GM18868 (cell line): ENCODE measurements at regions not wholly inside any gene's neighbourhood (a gene's known extent, or its start where the extent isn't known, plus 50 kb on each side); places are given as distances from the start of the nearest gene placed in this dataset.
"Not testable (repeated sequence)": the region's sequence is repeated elsewhere in the genome, so short reads cannot be mapped to it uniquely, and the experiment has no call there.

ENCODE experiments used
- ATAC-seq: cut with Tn5 transposase; IDR thresholded peaks from one replicate; pipeline ENCODE4 v1.9.1; 2021; ENCODE audit warnings: mild to moderate bottlenecking, moderate library complexity; ENCODE audit not compliant: unreplicated experiment

GRCh38 chr13:63236667-63237396, 1821.2 kb upstream of the PCDH20 start:
- ATAC-seq = not testable (repeated sequence)

- not testable (repeated sequence) for ATAC-seq
Measured at GRCh38 chr13:63218596-63218995, 1802.9 kb upstream of the PCDH20 start.

DNA sequence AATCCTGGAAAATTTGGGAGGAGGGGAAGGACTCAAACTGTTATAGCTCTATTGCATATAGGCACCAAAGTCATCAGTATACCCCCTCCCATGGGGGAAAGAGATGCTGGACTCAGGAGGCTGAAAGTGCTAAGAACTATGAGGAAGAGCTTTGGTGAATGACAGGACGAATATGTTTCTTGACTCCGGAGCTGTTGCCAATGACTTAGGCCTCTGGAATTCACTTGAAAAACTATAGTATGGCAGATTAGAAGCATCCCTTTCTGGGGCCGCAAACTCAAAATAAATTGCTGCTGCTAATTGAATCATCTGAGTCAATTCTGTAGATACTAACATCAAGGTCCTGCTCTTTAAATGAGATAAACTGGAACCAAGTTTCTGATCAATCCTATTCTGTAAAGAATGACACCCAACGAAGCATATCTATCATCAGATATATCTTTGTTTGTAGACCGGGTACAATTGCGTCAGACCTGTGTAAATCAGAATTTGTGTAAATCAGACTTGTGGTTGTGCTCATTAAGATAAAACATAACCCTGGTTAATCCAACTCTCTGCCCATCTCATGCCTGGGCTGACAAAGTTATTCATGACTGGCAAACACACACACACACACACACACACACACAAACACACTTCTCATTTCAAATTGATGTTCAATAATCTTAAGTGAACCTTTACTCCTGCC, 1793.8 kb upstream of the PCDH20 start:
- ATAC-seq = no peak

DNA sequence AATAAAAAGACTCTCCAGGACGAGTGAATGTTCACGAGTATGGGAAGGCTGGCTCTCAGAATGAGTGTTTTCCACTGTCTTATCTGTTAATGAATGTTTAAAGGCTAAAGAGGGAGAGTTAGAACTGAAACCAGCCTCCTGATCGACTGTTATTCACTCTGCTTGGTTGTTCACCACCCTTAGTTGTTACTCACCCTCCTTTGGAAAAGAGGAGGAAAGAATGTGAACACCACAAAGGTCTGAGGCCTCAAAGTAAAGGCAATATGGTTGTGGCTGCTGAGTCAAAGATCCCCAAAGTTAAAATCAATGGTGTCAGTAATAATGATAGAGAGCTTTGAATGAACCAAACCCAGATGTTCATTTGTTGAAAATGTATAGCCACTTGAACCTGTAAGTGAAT, 1793.2 kb upstream of the PCDH20 start:
- no peak for ATAC-seq

- no peak for ATAC-seq
Measured at GRCh38 chr13:63206461-63206860, 1790.8 kb upstream of the PCDH20 start.

DNA sequence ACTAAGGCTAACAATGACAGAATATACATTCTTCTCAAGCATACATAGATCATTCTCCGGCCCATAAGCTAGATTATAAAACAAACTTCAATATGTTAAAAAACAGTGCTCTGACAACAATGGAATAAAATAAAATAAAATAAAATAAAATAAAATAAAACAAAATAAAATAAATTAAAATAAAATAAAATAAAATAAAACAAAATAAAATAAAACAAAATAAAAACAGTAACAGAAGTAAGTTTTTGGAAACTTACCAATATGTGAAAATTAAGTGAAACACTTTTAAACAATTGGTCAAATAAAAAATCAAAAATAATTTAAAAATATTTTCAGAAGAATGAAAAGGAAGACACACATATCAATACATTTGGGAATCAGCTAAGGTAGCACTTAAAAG, 1785.8 kb upstream of the PCDH20 start:
- no peak for ATAC-seq

DNA sequence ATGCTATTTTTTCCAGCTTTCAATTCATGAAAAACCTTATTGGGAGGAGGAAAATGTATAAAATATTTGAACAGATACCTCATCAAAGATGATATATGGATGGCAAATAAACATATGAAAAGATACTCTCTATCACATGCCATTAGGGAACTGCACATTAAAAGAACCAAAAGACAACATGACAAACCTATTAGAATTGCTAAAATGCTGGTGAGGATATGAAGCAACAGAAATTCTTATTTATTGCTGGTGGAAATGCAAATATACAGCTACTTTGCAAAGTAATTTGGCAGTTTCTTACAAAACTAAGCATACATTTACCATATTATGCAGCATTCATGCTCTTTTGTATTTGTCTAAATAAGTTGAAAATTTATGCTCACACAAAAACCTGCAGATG, 1783.9 kb upstream of the PCDH20 start:
- ATAC-seq = no peak

DNA sequence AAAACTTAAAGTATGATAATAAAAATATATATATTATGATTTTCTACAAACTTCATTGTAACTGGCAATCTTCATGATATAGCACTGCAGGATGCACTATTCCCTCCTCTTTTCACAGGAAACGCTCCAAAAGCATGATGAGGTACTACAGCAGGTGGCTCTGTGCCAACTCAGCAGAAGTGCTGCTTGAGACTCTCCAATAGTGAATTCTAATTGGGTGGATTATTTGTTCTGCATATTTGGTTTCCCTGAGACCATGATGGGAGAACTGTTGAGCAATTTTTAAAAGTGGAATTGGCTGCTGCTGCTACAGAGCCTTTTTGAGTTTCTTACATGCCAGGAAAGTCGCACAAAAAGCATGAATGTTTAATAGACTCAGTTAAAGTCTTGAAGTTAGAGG, 1782.4 kb upstream of the PCDH20 start:
- ATAC-seq = no peak

DNA sequence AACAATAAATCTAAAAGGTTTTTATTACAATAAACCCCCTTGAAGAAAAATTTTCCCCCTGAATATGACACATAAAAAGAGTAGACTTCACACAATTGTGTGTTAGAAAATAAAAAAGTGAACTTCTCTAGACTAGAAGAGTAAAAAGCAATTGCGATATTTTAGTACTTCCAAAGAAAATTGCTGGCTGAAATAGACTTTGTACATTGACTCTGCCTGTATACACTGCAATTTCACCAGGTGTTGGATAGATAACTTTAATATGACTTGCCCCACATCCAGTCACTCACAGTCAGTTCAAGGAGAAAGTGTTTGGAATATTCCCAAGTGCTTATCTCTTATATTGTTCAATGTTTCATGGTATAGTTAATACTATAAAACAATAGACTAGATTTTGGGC, 1780.1 kb upstream of the PCDH20 start:
- no peak for ATAC-seq

DNA sequence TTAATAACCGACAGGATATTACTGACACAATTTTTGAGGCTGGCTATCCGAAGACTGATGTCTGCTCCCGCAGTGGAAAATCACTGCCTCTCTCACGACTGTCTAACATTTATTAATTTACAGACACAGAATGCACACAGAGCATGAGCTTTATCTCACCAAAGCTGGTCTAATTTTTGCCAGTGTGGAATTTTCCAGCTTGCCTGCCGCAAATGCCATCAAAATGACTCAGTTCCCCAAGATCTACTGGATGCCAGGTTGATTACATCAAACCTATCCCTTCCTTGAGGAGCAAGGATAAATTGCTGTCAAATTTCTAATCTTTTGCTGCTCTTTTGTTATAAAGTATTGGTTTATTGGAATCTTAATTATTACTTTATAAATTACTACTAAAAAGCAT, 1775.1 kb upstream of the PCDH20 start:
- ATAC-seq = no peak

- ATAC-seq = no peak
Measured at GRCh38 chr13:63190219-63190618, 1774.6 kb upstream of the PCDH20 start.

- no peak for ATAC-seq
Measured at GRCh38 chr13:63189712-63190111, 1774.1 kb upstream of the PCDH20 start.

DNA sequence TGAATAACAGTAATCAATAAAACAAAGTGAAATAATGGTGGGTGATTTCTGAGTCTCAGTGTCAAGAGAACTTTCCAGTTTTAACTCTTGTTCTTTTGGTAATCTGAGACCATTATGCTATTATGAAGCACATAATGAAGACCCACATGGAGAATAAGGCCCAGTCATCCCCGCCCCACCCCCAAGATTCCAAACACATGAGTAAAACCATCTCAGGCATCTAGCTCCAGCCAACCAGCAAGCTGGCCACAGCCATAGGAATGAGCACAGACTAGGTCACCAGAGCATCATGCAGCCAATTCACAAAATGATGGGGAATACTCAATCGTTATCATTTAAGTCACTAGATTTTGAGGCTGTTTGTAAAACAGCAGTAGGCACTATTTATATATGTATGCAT, 1769.0 kb upstream of the PCDH20 start:
- ATAC-seq = no peak

- no peak for ATAC-seq
Measured at GRCh38 chr13:63175536-63175935, 1759.9 kb upstream of the PCDH20 start.

DNA sequence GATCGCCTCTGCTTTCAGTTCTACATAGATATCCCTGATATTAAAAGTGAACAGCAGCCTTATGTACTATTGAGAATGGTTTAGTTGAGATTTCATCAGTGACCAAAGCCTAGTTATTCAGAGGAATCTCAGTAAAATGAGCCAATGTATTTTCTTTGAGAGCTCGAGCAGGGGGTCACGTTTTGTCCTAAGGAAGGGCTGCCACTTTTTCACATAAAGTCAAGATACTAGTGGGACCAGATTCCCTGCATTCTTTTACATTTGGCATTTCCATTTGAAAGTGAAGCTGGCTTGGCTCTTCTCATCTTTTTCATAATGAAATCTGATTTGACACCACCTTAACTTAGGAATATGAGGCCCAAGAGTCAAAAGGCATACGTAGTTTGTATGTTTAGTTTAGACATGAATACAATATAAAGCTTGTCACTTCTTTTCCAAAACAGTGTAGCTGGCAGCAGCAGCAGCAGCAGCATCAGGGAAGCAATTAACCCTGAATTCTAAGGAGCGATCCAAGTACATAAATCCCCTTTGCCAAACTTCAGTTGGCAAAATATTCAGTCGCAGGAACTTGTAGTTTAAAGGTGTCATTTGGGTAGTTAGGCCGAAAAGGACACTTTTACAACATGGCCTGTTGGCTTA, 1752.2 kb upstream of the PCDH20 start:
- ATAC-seq = no peak

DNA sequence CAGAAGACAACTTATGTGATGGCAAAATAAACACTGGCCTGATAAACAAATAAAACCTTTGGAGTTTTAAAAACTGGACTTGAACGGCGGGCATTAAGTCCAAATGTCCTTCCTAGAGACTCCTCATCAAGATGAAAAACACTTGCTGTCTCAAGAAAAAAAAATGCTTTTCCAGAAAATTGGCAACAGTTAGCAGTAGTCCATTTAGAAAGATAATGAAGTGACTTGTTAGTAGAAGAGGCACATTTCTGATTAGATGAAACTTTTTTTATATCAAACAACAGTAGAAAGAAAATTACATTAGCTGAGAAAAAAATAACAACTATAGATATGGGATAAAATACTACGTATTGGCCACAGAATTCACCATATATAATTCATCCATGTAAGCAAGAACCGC, 1750.7 kb upstream of the PCDH20 start:
- ATAC-seq = no peak

GRCh38 chr13:63163903-63164302, 1748.3 kb upstream of the PCDH20 start:
- no peak for ATAC-seq

GRCh38 chr13:63161219-63161618, 1745.6 kb upstream of the PCDH20 start:
- no peak for ATAC-seq

GRCh38 chr13:63156816-63157215, 1741.2 kb upstream of the PCDH20 start:
- ATAC-seq = no peak

- ATAC-seq = no peak
Measured at GRCh38 chr13:63149375-63149774, 1733.7 kb upstream of the PCDH20 start.

GRCh38 chr13:63139277-63139676, 1723.6 kb upstream of the PCDH20 start:
- no peak for ATAC-seq

GRCh38 chr13:63129995-63130394, 1714.3 kb upstream of the PCDH20 start:
- no peak for ATAC-seq
